Left lung (tissue), 4 donors: ENCODE measurements at regions not wholly inside any gene's neighbourhood (a gene's known extent, or its start where the extent isn't known, plus 50 kb on each side); places are given as distances from the start of the nearest gene placed in this dataset.
A peak's percentile ranks its signal among the peaks of the same experiment; 100 is the strongest.

Source experiments
- ATAC-seq: fragments of 200-7000 bp; cut with Tn5 transposase; one replicate; pipeline ENCODE4 v1.9.1; 2020; ENCODE audit warnings: moderate library complexity
- DNase-seq, 4 donors: peaks; one replicate each; pipeline ENCODE4 v3.0.0-alpha.2; 2013 to 2020
- H3K27ac ChIP-seq, 2 donors: fragments of 200-600 bp; sonication (generic) in 1 of 2; one replicate each; pipeline versions ENCODE4 v1.5.0 to v1.8.0; 2020 to 2021
- H3K27me3 ChIP-seq, 2 donors: fragments of 200-600 bp; sonication (generic) in 1 of 2; one replicate each; pipeline versions ENCODE4 v1.5.0 to v1.8.0; 2020 to 2021
- H3K36me3 ChIP-seq, 2 donors: fragments of 200-600 bp; sonication (generic) in 1 of 2; one replicate each; pipeline versions ENCODE4 v1.5.0 to v1.8.0; 2020 to 2021
- H3K4me1 ChIP-seq, 2 donors: fragments of 200-600 bp; one replicate each; pipeline ENCODE4 v1.8.0; 2021
- H3K4me3 ChIP-seq, 2 donors: fragments of 200-600 bp; sonication (generic) in 1 of 2; one replicate each; pipeline versions ENCODE4 v1.5.0 to v1.8.0; 2020 to 2021; ENCODE audit warnings: mild to moderate bottlenecking in 1 of 2
- H3K9me3 ChIP-seq, 2 donors: fragments of 200-600 bp; sonication (generic) in 1 of 2; one replicate each; pipeline versions ENCODE4 v1.5.0 to v1.8.0; 2020 to 2021
- intact Hi-C, 2 donors: fragments of 100-400 bp; cut with DNase I; formaldehyde crosslinking; loops; one replicate each; pipeline versions ENCODE4 v1.11.2 to v1.14.2; 2022
- TF ChIP-seq, protein P1 (sequence below), 2 donors: fragments of 200-600 bp; sonication (generic) in 1 of 2; IDR thresholded peaks; one replicate each; pipeline versions ENCODE4 v1.5.0 to v1.8.0; 2021; ENCODE audit warnings: antibody characterized with exemption in 2 of 2
- donor health status: DM: no; HTN: yes; CAD: no.
- donor health status: DM: no; HTN: no; CAD: no.

DNA sequence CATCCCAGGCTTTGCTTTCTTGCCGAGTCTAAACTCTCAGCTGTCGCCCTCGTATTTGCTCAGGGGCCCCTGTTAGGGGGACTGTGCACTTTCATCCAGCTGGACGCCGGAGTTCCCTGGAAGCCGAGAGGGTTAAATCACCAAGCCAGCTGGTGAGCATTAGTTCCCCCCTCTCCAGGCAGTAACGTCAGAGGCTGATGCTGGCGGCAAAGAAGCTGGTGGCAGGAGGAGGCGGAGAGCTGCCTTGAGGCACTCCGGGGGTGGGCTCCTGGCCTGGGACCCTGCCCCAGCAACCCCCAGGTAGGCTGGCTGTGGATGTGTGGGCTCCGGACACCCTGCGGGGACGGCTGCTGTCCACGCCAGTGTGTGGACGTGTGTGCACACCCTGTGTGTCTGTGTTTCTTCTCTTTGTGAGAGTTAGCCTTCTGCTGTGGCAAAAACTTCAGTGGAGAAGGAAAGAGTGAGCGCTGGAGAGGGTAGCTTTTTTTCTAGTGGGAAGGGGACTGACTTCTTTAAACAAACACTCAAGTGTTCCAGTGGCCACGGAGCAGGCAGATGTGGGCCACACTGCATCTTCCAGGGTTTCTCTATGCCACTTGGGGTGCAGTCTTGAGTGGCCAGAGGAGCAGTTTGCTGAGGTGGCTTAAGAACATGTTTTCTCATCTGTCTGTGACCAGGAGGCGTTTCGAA is 84.7 kb downstream of the GLI2 start:
- Histone ChIP-seq H3K9me3 (no peaks in the 10 kb centered on the region), H3K27ac (peak overlapping the region in 1 of 2 donors; percentile 42), H3K36me3 (no peaks in the 10 kb centered on the region), H3K4me1 (peaks cover 0 to 16% of the 10 kb centered on the region in 2 donors), H3K27me3 (peaks cover 0 to 20% of the 10 kb centered on the region in 2 donors), H3K4me3 (no peak overlapping the region)
- TF ChIP-seq, protein P1, sequence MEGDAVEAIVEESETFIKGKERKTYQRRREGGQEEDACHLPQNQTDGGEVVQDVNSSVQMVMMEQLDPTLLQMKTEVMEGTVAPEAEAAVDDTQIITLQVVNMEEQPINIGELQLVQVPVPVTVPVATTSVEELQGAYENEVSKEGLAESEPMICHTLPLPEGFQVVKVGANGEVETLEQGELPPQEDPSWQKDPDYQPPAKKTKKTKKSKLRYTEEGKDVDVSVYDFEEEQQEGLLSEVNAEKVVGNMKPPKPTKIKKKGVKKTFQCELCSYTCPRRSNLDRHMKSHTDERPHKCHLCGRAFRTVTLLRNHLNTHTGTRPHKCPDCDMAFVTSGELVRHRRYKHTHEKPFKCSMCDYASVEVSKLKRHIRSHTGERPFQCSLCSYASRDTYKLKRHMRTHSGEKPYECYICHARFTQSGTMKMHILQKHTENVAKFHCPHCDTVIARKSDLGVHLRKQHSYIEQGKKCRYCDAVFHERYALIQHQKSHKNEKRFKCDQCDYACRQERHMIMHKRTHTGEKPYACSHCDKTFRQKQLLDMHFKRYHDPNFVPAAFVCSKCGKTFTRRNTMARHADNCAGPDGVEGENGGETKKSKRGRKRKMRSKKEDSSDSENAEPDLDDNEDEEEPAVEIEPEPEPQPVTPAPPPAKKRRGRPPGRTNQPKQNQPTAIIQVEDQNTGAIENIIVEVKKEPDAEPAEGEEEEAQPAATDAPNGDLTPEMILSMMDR (IDR thresholded peaks at IDR 0.05) = no peak
- DNase-seq (peak in 2 of 4 donors; percentile 82 to 90), ATAC-seq (peak; percentile 34)
- intact Hi-C loops = no loop called here

DNA sequence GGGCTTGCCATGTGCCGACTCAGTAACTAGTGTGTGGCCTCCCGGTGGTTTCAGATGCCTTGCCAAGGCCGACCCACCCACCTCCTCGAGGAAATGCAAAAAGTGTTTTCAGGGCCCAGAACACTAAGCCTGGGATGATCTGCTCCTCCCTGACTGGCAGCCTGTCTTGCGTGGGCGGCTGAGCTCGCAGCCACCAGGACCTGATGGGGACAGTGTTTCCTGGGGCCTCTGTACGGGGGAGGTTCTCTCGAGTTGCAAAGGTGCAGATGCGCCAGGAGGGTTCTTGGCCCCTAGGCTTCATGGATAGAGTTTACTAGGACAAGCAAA is 85.2 kb downstream of the GLI2 start:
- H3K9me3 ChIP-seq = no peaks in the 10 kb centered on the region
- DNase-seq = peak in 1 of 4 donors; percentile 48
- no peak overlapping the region for H3K4me3 ChIP-seq
- peaks cover 0 to 20% of the 10 kb centered on the region in 2 donors for H3K27me3 ChIP-seq
- TF ChIP-seq, protein P1 (IDR thresholded peaks at IDR 0.05) = no peak
- no peaks in the 10 kb centered on the region for H3K36me3 ChIP-seq
- H3K27ac ChIP-seq = peak overlapping the region in 1 of 2 donors; percentile 42
- peak; percentile 11 for ATAC-seq
- intact Hi-C loops = no loop called here
- H3K4me1 ChIP-seq = peaks cover 0 to 16% of the 10 kb centered on the region in 2 donors

DNA sequence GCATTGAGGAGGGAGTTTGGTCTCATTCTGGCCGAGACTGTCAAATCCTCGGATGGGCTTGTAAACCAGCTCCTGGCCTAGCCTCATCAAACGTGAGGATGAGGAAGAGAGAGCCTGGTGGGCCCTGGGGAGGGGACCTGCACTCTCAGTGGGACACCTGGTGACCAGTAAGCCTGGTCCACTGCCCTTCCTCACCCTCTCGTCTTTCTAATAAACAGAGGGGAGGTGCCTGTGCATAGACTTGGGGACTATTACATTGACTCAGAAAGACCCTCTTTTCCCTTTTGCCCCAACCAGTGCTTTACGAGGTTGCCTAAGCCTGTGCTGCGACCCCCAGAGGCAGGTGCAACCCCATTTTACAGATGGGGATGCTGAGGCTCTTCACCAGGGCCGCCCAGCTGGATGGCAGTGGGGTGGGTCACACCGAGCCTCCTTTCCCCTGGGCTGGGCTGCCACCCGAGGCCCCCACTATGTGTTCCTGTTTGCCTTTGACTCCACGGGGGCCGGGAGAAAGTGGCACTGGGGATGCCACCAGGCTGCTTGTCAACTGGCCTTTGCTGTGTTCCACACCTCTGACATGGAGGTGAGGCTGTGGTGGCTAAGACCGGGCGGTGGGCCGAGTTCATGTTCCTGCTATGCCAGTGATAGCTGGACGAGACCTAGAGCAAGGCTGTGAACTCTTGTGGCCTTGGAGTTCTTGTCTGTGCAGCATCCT is 85.9 kb downstream of the GLI2 start:
- no peaks in the 10 kb centered on the region for H3K9me3 ChIP-seq
- ATAC-seq = no peak
- no peak overlapping the region for H3K27ac ChIP-seq
- intact Hi-C loops = no loop called here
- H3K4me3 ChIP-seq = no peak overlapping the region
- no peaks in the 10 kb centered on the region for H3K36me3 ChIP-seq
- TF ChIP-seq, protein P1 (IDR thresholded peaks at IDR 0.05) = no peak
- H3K27me3 ChIP-seq = peaks cover 0 to 20% of the 10 kb centered on the region in 2 donors
- peak in 1 of 4 donors; percentile 24 for DNase-seq
- H3K4me1 ChIP-seq = peaks cover 0 to 16% of the 10 kb centered on the region in 2 donors

DNA sequence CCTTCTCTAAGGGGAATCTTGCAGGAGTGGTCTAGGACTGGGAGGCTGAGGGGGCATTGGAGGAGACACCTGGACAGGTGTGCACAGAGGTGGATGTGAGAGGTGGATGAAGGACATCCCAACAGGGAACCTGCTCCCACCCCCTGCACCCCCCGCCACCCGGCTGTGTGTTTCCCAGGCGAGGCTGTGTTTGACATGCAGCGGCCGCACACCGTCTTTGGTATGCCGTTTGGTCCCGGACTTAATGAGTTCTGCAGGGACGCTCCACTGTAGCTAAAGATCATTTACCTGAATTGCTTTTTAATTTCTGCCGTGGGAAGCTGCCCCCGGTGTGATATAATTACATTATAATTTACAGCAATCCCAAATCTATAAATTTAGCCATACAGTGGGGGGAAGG is 87.3 kb downstream of the GLI2 start:
- no peak overlapping the region for H3K27ac ChIP-seq
- intact Hi-C loops = no loop called here
- peaks cover 0 to 15% of the 10 kb centered on the region in 2 donors for H3K4me1 ChIP-seq
- peaks cover 0 to 20% of the 10 kb centered on the region in 2 donors for H3K27me3 ChIP-seq
- H3K4me3 ChIP-seq = no peak overlapping the region
- TF ChIP-seq, protein P1 (IDR thresholded peaks at IDR 0.05) = no peak
- H3K9me3 ChIP-seq = no peaks in the 10 kb centered on the region
- DNase-seq (no peak), ATAC-seq (no peak)
- H3K36me3 ChIP-seq = no peaks in the 10 kb centered on the region

DNA sequence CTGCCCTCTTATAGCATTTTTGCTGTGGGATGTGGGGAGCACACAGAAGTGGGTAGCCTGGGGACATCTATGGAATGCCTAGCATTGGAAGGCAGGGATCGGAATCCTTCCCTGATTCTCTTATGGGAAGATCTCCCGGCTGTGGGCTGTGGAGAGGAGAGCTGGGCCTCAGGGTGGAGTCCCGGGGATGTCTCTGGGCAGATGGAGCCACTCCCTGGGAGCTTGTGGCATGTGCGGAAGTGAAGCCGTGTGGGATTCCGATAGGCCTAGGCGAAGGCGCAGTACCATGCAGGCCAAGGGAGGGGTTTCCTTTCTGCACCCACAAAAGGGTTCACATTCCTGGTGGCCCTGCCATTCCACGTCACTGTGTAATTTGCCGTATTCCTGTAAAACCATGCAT is 87.9 kb downstream of the GLI2 start:
- intact Hi-C loops = no loop called here
- H3K27me3 ChIP-seq = peaks cover 0 to 20% of the 10 kb centered on the region in 2 donors
- TF ChIP-seq, protein P1 (IDR thresholded peaks at IDR 0.05) = no peak
- DNase-seq (peak in 1 of 4 donors; percentile 6), ATAC-seq (no peak)
- peaks cover 0 to 9% of the 10 kb centered on the region in 2 donors for H3K4me1 ChIP-seq
- no peak overlapping the region for H3K27ac ChIP-seq
- H3K36me3 ChIP-seq = no peaks in the 10 kb centered on the region
- H3K4me3 ChIP-seq = no peak overlapping the region
- no peaks in the 10 kb centered on the region for H3K9me3 ChIP-seq
